Calu3 (cell line): ENCODE measurements at regions not wholly inside any gene's neighbourhood (a gene's known extent, or its start where the extent isn't known, plus 50 kb on each side); places are given as distances from the start of the nearest gene placed in this dataset.

ENCODE experiments used
- BruUV-seq: library from RNA; stranded (reverse); fragments of 400-500 nt; replicated peaks from 2 replicates; lab custom pipeline; 2021; lab: Mats Ljungman, UMichigan
- CTCF ChIA-PET: fragments of 300-600 bp; sonication (Branson Sonifier 250); formaldehyde crosslinking; loops from one replicate; lab custom pipeline; 2022; ENCODE audit warnings: antibody characterized with exemption; lab: Charles Lee
- DNase-seq: peaks from one replicate; pipeline ENCODE4 v3.0.0; 2022
- H3K27ac Mint-ChIP-seq: one replicate; pipeline ENCODE4 v1.8.0; 2022; ENCODE audit warnings: mixed read lengths; ENCODE audit not compliant: unreplicated experiment
- H3K27me3 Mint-ChIP-seq: one replicate; pipeline ENCODE4 v1.8.0; 2022; ENCODE audit warnings: mixed read lengths; ENCODE audit not compliant: unreplicated experiment
- H3K36me3 Mint-ChIP-seq: one replicate; pipeline ENCODE4 v1.8.0; 2022; ENCODE audit warnings: mild to moderate bottlenecking, moderate library complexity, mixed read lengths; ENCODE audit not compliant: insufficient read depth, unreplicated experiment
- H3K4me1 Mint-ChIP-seq: one replicate; pipeline ENCODE4 v1.8.0; 2022; ENCODE audit warnings: mild to moderate bottlenecking, low read depth, mixed read lengths; ENCODE audit not compliant: unreplicated experiment
- H3K4me3 Mint-ChIP-seq: one replicate; pipeline ENCODE4 v1.8.0; 2022; ENCODE audit warnings: mild to moderate bottlenecking, low read depth, moderate library complexity, mixed read lengths; ENCODE audit not compliant: unreplicated experiment
- H3K9me3 Mint-ChIP-seq: one replicate; pipeline ENCODE4 v1.8.0; 2022; ENCODE audit warnings: low read depth, mixed read lengths; ENCODE audit not compliant: unreplicated experiment
- CTCF ChIP-seq: fragments of 200-600 bp; IDR thresholded peaks from one replicate; pipeline ENCODE4 v1.8.0; 2022; ENCODE audit warnings: antibody characterized with exemption; ENCODE audit not compliant: unreplicated experiment
- intact Hi-C: fragments of 100-400 bp; cut with micrococcal nuclease; formaldehyde crosslinking; loops from one replicate; pipeline ENCODE4 v1.10.0; 2022; ENCODE audit not compliant: unreplicated experiment

DNA sequence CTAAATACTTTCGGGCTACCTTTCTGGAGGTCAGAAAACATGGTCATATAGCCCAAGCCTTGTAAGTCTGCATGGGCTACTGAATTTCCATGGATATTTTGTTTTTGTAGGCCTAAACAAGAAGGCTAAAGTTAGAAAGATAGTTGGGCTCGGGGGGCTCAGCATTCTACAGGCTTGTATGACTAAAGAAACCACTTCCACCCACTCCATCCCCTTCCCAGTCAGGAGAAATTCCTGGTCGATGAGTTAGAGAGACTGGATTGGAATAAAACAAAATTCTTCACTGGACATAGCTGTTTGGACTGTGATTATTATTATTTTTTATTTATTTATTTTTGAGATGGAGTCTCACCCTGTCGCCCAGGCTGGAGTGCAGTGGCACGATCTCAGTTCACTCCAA, 539.4 kb upstream of the TNP1 start:
- no peak for TF ChIP-seq CTCF
- intact Hi-C loops: no loop called here
- DNase-seq: no peak
- H3K4me3 Mint-ChIP-seq: no peak overlapping the region
- no peaks in the 10 kb centered on the region for H3K27me3 Mint-ChIP-seq
- CTCF ChIA-PET: no interaction called here
- no TSS peak for BruUV-seq
- peaks cover 23% of the 10 kb centered on the region for H3K4me1 Mint-ChIP-seq
- H3K9me3 Mint-ChIP-seq: no peaks in the 10 kb centered on the region
- no peak overlapping the region for H3K27ac Mint-ChIP-seq
- no peaks in the 10 kb centered on the region for H3K36me3 Mint-ChIP-seq

- Mint-ChIP-seq H3K27me3 (no peaks in the 10 kb centered on the region), H3K4me3 (no peak overlapping the region), H3K4me1 (peaks cover 20% of the 10 kb centered on the region), H3K27ac (no peak overlapping the region), H3K36me3 (no peaks in the 10 kb centered on the region), H3K9me3 (no peaks in the 10 kb centered on the region)
- intact Hi-C loops: no loop called here
- no TSS peak for BruUV-seq
- no peak for TF ChIP-seq CTCF
- DNase-seq: no peak
- CTCF ChIA-PET: no interaction called here
Measured at GRCh38 chr2:217398860-217399259, 539.0 kb upstream of the TNP1 start.

DNA sequence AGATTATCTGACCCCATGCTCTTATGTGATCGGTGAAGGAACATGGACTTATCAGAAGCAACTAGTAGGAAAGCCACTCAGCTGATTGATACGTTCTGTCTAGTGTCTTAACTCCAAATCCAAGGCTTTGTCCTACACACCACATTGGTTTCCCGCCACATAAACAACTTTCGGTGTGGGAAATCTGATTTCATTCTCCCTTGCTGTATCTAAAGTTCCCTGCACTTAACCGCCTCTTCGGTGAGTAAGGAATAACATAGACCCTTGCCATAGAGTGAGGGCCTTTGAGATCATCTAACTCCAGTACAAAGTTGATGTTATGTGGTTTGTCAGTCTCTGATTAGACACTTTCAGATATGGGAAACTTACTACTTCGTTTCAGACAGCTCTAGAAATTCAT, 538.2 kb upstream of the TNP1 start:
- TF ChIP-seq CTCF: no peak
- Mint-ChIP-seq H3K9me3 (peaks cover 2% of the 10 kb centered on the region), H3K27ac (no peak overlapping the region), H3K27me3 (no peaks in the 10 kb centered on the region), H3K36me3 (no peaks in the 10 kb centered on the region), H3K4me3 (no peak overlapping the region), H3K4me1 (peaks cover 26% of the 10 kb centered on the region)
- intact Hi-C loops: no loop called here
- BruUV-seq: no TSS peak
- no peak for DNase-seq
- CTCF ChIA-PET: no interaction called here

DNA sequence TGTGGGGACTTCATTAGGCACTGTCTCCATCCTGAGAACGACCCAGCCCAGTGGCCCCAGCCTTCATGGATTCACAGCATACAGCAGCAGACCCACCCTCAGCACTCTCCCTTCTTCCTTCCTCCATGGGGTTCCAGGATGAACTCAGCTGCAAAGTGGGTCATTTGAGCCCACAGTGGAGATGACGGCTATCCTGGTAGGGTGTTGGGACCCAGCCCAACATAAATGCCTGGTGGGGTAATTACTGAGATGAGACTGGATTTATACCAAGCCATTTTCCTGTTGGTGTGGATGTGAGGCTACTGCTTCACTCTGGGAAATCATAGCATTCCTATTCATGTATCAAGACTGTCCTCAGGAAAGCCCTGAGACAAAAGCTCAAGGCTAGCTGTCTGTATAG, 536.7 kb upstream of the TNP1 start:
- TF ChIP-seq CTCF: no peak
- Mint-ChIP-seq H3K4me3 (no peak overlapping the region), H3K27me3 (no peaks in the 10 kb centered on the region), H3K4me1 (peaks cover 20% of the 10 kb centered on the region), H3K36me3 (no peaks in the 10 kb centered on the region), H3K27ac (no peak overlapping the region), H3K9me3 (peaks cover 5% of the 10 kb centered on the region)
- CTCF ChIA-PET: no interaction called here
- BruUV-seq: no TSS peak
- no peak for DNase-seq
- intact Hi-C loops: no loop called here
